ENCODE measurements at regions not wholly inside any gene's neighbourhood (a gene's known extent, or its start where the extent isn't known, plus 50 kb on each side); places are given as distances from the start of the nearest gene placed in this dataset.
"Not testable (repeated sequence)": the region's sequence is repeated elsewhere in the genome, so short reads cannot be mapped to it uniquely, and the experiment has no call there.

- DNase-seq (ENCODE audit: low read depth) = peak; percentile 7
Observed at GRCh38 chr15:79769069-79769481, 127.7 kb downstream of the MTHFS start.

DNA sequence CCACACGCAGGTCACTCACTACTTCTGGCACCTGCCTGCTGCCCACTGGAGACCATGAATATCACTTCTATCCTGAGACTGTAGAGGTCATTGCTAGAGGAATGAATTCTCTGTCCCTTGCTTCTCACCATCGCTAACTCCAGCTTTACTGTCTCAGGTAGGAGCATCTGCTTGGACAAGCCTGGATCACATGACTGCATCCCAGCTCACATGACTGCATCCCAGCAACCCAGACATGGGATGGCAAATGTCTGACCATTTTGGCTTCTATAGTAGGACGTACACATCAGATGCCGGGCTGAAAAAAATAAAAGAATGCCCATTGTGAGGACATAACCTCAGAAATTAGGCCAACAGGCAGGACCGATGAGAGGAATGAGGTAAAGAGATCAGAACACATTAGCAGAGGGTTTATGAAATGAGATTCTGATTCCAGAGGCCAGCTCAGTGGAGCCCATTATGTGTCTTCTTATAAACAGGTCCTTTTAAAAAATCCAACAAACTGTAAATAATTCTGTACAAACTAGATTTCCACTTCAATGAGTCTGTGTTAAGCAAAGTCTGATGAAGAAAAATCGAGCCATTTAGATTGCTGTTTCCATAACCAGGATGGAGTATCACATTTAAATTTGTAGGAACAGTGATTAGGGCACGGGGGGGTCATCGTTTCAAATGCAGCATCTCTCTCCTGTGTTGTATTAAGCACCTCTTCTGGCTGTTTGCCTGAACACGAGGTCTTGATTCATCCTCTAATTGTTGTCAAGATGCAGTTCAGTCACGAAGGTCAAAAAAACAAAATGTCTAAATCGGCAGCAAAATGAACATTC, 126.7 kb downstream of the MTHFS start:
- no peak for DNase-seq (ENCODE audit: low read depth)

GRCh38 chr15:79773128-79773527, 123.7 kb downstream of the MTHFS start:
- no peak for DNase-seq (ENCODE audit: low read depth)

DNA sequence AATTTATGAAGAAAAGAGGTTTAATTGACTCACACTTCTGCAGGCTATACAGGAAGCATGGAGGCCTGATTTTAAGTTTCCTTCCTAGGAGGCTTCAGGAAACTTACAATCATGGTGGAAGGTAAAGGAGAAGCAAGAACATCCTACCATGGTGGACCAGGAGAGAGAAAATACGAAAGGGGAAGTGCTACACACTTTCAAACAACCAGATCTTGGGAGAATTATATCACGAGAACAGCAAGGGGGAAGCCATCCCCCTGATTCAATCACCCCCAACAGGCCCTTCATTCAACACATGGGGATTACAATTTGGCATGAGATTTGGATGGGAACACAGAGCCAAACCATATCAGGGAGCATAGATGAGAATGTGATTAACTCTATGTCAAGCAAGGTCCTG, 121.0 kb downstream of the MTHFS start:
- no peak for DNase-seq (ENCODE audit: low read depth)

GRCh38 chr15:79777916-79778315, 118.9 kb downstream of the MTHFS start:
- DNase-seq (ENCODE audit: low read depth) = no peak

DNA sequence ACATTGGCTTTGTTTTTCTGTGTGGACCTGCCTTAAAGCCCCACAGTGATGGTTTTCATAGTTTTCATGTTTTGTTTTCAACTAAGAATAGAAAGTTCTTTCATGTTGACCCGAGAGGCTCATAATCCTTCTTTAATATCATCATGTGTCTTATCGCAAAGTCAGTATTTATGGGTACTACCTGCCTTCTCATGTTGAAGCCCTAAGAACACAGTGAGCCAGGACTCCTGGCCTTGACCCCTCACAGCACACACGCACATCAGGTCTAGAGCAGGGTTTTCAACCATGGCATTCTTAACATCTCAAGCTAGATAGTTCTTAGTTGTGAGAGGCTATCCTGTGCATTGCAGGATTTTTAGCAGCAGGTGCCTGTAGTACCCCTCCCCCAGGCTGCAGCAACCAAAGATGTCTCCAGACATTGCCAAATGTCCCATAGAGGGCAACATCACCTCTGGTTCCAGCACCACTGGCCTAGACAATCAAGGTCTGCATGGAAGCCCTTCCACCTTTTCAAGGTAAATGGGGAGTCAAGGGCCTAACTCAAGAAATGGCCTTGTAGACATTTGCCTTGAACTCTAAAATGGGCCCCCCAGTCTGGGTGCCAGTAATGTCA, 118.3 kb downstream of the MTHFS start:
- no peak for DNase-seq (ENCODE audit: low read depth)

- DNase-seq (ENCODE audit: low read depth) = no peak
Observed at GRCh38 chr15:79779746-79780145, 117.1 kb downstream of the MTHFS start.

DNA sequence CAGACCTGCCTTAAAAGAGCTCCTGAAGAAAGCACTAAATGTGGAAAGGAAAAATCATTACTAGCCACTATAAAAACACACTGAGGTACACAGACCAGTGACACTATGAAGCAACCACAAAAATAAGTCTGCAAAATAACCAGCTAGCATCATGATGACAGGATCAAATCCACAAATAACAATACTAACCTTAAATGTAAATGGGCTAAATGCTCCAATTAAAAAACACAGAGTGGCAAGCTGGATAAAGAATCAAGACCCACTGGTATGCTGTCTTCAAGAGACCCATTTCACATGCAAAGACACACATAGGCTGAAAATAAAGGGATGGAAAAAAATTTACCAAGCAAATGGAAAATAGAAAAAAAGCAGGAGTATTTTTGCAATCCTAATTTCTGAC, 114.5 kb downstream of the MTHFS start:
- DNase-seq (ENCODE audit: low read depth) = not testable (repeated sequence)
